ENCODE measurements at regions not wholly inside any gene's neighbourhood (a gene's known extent, or its start where the extent isn't known, plus 50 kb on each side); places are given as distances from the start of the nearest gene placed in this dataset.

DNA sequence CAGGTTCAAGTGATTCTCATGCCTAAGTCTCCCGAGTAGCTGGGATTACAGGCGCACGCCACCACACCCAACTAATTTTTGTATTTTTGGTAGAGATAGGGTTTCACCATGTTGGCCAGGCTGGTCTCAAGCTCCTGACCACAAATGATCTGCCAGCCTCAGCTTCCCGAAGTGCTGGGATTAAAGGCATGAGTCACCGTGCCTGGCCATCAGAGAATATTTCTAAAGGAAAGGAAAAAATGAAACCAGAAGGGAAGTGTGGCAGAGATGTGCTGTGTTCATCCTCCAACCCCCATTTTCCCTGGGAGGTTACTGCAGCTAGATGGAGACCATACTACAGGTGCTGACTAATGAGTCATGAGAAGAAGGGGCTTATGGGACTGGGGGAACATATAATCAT lies 964.1 kb downstream of the TTLL7 start:
- DNase-seq (ENCODE audit: low read depth) = peak; percentile 91

- peak; percentile 82 for DNase-seq (ENCODE audit: low read depth)
These were observed 965.2 kb downstream of the TTLL7 start for GRCh38 chr1:83033682-83034081.

DNA sequence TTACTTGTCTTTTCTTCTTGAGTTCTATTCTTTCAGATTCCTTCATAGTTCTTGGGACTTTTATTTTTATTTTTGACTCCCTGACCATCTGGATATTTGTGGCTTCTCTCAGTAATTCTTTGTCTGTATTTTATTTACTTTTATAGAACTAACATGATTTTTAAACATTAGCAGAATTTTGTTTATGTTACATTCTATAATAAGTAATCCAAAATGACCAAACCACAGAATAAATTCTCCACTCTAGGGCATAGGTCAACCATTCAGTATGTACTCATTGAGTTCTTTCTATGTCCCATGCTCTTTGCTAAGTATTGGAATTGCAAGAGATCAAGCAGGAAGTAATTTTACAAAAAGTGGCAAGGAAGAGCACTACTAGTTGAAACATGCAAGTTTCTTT lies 969.0 kb downstream of the TTLL7 start:
- DNase-seq (ENCODE audit: low read depth) = no peak

- DNase-seq (ENCODE audit: low read depth) = no peak
These were observed 969.9 kb downstream of the TTLL7 start for GRCh38 chr1:83029050-83029449.

GRCh38 chr1:83028467-83028866 lies 970.5 kb downstream of the TTLL7 start:
- DNase-seq (ENCODE audit: low read depth) = no peak

DNA sequence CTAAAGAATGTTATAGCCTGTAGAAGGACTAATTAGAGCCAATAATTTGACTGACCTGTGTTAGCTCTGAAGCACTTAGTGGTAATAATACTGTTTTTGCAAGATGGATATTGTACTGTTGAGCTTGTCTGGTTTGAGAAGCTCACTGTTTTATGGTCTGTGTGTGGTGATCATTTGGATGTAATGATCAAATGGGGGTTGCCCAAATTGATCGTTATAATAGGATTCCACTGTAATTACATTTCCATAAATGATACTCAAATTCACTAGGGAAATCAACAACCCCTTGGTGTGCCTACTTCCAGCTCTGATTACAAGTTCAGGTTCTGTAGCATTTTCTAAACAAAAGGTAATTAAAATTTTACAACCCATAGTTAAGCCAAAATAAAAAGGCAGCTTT lies 971.4 kb downstream of the TTLL7 start:
- DNase-seq (ENCODE audit: low read depth) = no peak

- peak; percentile 28 for DNase-seq (ENCODE audit: low read depth)
These were observed 972.2 kb downstream of the TTLL7 start for GRCh38 chr1:83026745-83027144.

DNA sequence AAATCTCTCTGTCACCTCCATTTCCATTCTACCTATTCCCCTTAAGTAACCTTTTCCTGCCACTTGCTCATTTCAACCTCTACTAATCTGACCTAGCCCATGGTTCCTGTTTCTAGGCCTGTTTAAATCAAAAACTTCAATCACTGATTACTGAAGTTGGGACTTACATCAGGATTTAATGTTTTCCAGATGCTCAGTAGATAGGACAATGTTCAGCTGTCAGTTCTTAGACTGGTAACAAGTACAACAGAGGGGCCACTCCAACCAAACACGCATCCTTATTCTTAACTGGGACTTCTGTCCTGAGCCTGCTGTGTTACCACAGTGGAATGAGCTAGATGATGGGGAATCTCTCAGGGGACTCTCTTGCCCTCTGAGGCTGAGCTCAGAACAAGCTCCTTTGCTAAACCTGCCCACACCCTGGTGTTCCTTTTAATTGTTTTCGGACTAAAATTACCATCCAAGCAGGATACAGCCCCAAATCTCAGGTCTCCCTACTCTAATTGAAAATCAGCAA lies 974.6 kb downstream of the TTLL7 start:
- DNase-seq (ENCODE audit: low read depth) = no peak

GRCh38 chr1:83023212-83023611 lies 975.7 kb downstream of the TTLL7 start:
- no peak for DNase-seq (ENCODE audit: low read depth)

- no peak for DNase-seq (ENCODE audit: low read depth)
These were observed 976.7 kb downstream of the TTLL7 start for GRCh38 chr1:83022206-83022605.

DNA sequence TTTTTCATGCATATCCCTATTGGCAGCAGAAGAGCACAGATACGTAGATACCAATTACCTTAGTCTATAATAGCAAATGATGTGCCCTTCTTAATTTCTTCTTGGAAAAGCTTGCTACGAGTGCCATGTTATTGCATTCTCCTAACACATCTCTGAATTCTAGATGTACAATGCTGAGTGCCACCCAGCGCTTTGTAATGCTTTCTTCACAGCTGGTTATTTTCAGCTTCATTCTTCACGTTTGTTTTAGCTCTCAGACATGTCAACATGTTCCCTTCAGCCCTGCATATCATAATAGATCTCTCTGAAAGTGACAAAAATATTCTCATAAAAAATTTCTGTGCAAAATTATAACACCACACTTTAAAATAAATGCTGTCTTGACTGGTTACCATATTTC lies 981.2 kb downstream of the TTLL7 start:
- DNase-seq (ENCODE audit: low read depth) = no peak

GRCh38 chr1:83017276-83017675 lies 981.7 kb downstream of the TTLL7 start:
- DNase-seq (ENCODE audit: low read depth) = no peak

GRCh38 chr1:83016354-83016849 lies 982.5 kb downstream of the TTLL7 start:
- DNase-seq (ENCODE audit: low read depth) = no peak

- DNase-seq (ENCODE audit: low read depth) = no peak
These were observed 983.8 kb downstream of the TTLL7 start for GRCh38 chr1:83015163-83015562.

DNA sequence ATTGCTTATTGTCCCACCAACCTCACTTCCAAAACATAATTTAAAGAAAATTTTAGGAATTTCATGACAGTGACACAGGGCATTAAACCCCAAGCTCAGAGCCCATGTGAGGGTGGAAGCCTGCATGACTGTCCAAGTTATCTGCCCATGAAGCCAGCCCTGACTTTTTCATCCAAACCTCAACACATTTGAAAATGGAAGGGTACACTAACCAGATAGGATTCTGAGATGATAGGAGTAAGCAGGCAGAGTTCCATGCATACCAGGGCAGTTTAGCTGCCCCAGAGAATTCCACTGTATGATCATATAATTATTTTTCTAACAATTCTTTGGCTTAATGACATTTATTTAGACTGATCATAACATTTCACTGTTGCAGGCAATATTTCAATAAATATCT lies 986.0 kb downstream of the TTLL7 start:
- no peak for DNase-seq (ENCODE audit: low read depth)

GRCh38 chr1:83011265-83011664 lies 987.7 kb downstream of the TTLL7 start:
- DNase-seq (ENCODE audit: low read depth) = no peak

- no peak for DNase-seq (ENCODE audit: low read depth)
These were observed 992.7 kb downstream of the TTLL7 start for GRCh38 chr1:83006271-83006670.

GRCh38 chr1:83000286-83000685 lies 998.6 kb downstream of the TTLL7 start:
- no peak for DNase-seq (ENCODE audit: low read depth)

DNA sequence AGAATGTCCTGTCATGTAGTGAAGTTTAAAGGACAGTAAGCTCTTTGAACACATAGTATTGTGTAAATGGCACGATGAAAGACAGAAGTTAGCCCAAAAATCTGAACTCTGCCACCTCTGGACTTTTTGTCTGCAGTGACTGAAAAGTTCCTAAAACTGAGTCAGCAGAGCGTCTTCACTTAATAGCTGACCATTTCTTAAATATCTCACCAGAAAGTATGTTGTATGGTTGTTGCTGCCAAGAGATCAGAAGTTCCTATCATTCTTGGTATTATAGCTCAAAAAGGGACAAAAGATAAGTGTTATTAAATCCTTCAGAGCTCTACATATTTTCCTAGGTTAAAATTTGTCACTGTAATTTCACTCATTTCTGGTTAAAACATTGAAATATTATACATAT lies 1003.0 kb downstream of the TTLL7 start:
- no peak for DNase-seq (ENCODE audit: low read depth)

DNA sequence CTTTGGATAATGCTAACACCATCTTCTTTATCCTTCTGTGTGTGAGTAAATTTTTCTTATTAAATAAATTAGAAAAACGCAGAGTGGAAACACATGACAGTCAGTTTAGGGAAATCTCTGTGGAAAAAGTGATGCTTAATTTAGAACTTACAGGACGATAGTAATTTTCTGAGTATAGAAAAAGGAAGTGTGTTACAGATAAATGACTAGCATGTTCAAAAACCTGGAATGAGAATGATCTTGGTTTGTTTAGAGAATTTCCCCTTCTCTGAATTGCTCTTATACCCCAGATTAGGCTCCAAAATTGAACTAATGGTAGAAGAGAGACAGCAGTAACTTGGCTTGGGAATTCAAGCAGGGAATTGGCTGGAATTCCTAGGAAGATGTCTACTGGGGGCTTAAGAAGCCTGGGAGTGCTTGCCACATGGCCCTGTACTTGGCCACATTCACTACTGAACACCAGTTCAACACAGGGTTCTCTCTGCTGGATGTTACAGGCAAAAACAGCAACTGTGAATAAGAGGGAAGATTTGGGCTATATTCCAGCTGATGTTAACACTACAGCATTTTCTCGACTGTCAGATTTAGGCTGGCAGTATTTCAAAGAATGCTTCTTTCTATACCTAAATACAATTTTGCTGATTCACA lies 1004.2 kb downstream of the TTLL7 start:
- DNase-seq (ENCODE audit: low read depth) = no peak

- no peak for DNase-seq (ENCODE audit: low read depth)
These were observed 1007.4 kb downstream of the TTLL7 start for GRCh38 chr1:82991569-82991968.

GRCh38 chr1:82979593-82980236 lies 1019.2 kb downstream of the TTLL7 start:
- no peak for DNase-seq (ENCODE audit: low read depth)

Measured in HT1080 (cell line).